GM21576 (cell line): ENCODE measurements at regions not wholly inside any gene's neighbourhood (a gene's known extent, or its start where the extent isn't known, plus 50 kb on each side); places are given as distances from the start of the nearest gene placed in this dataset.

Experiments
- ATAC-seq: cut with Tn5 transposase; IDR thresholded peaks from one replicate; pipeline ENCODE4 v1.9.1; 2021; ENCODE audit warnings: mild to moderate bottlenecking, moderate library complexity; ENCODE audit not compliant: unreplicated experiment

- ATAC-seq: no peak
These were observed 277.6 kb downstream of the BTG1 start for GRCh38 chr12:91868054-91868453.

- no peak for ATAC-seq
These were observed 279.1 kb downstream of the BTG1 start for GRCh38 chr12:91866566-91866965.

GRCh38 chr12:91863702-91864101, 281.9 kb downstream of the BTG1 start:
- ATAC-seq: no peak

- no peak for ATAC-seq
These were observed 284.1 kb downstream of the BTG1 start for GRCh38 chr12:91861554-91861953.

- ATAC-seq: no peak
These were observed 286.3 kb downstream of the BTG1 start for GRCh38 chr12:91859347-91859746.

- ATAC-seq: no peak
These were observed 287.7 kb downstream of the BTG1 start for GRCh38 chr12:91857813-91858542.

GRCh38 chr12:91854725-91855124, 290.9 kb downstream of the BTG1 start:
- no peak for ATAC-seq

- no peak for ATAC-seq
These were observed 292.1 kb downstream of the BTG1 start for GRCh38 chr12:91853350-91854127.

- ATAC-seq: no peak
These were observed 293.0 kb downstream of the BTG1 start for GRCh38 chr12:91852634-91853033.

- ATAC-seq: no peak
These were observed 293.7 kb downstream of the BTG1 start for GRCh38 chr12:91851741-91852477.

GRCh38 chr12:91846466-91847055, 299.1 kb downstream of the BTG1 start:
- no peak for ATAC-seq

- no peak for ATAC-seq
These were observed 300.3 kb downstream of the BTG1 start for GRCh38 chr12:91845365-91845764.

- no peak for ATAC-seq
These were observed 303.8 kb downstream of the BTG1 start for GRCh38 chr12:91841822-91842221.

- ATAC-seq: no peak
These were observed 308.9 kb downstream of the BTG1 start for GRCh38 chr12:91836696-91837095.

- ATAC-seq: no peak
These were observed 309.4 kb downstream of the BTG1 start for GRCh38 chr12:91836264-91836663.

GRCh38 chr12:91835693-91836092, 310.0 kb downstream of the BTG1 start:
- no peak for ATAC-seq

- ATAC-seq: no peak
These were observed 311.8 kb downstream of the BTG1 start for GRCh38 chr12:91833780-91834359.

GRCh38 chr12:91825999-91826398, 319.6 kb downstream of the BTG1 start:
- no peak for ATAC-seq

- ATAC-seq: no peak
These were observed 320.7 kb downstream of the BTG1 start for GRCh38 chr12:91824991-91825390.

GRCh38 chr12:91819132-91819447, 326.6 kb downstream of the BTG1 start:
- ATAC-seq: no peak
